ENCODE measurements at regions not wholly inside any gene's neighbourhood (a gene's known extent, or its start where the extent isn't known, plus 50 kb on each side); places are given as distances from the start of the nearest gene placed in this dataset.

DNA sequence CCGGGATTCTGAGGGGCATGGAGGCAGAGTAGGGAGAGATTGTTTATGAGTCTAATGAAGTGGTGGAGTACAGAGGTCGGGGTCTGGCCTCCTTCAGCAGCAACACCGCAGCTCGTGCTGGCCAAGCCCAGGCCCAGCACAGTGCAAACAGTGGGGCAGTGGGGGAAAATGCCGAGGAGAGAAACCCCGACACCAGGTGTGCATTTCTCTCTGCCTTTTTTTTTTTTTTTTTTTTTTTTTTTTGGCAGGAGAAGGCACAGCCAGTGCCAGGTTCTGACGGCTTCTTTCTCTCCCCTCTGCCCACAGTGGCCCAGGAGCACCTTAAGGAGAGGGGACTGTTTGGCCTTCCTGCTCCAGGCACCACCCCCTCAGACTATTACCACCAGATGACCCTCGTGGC, 219.3 kb downstream of the GLI2 start:
- TF ChIP-seq, protein P1, sequence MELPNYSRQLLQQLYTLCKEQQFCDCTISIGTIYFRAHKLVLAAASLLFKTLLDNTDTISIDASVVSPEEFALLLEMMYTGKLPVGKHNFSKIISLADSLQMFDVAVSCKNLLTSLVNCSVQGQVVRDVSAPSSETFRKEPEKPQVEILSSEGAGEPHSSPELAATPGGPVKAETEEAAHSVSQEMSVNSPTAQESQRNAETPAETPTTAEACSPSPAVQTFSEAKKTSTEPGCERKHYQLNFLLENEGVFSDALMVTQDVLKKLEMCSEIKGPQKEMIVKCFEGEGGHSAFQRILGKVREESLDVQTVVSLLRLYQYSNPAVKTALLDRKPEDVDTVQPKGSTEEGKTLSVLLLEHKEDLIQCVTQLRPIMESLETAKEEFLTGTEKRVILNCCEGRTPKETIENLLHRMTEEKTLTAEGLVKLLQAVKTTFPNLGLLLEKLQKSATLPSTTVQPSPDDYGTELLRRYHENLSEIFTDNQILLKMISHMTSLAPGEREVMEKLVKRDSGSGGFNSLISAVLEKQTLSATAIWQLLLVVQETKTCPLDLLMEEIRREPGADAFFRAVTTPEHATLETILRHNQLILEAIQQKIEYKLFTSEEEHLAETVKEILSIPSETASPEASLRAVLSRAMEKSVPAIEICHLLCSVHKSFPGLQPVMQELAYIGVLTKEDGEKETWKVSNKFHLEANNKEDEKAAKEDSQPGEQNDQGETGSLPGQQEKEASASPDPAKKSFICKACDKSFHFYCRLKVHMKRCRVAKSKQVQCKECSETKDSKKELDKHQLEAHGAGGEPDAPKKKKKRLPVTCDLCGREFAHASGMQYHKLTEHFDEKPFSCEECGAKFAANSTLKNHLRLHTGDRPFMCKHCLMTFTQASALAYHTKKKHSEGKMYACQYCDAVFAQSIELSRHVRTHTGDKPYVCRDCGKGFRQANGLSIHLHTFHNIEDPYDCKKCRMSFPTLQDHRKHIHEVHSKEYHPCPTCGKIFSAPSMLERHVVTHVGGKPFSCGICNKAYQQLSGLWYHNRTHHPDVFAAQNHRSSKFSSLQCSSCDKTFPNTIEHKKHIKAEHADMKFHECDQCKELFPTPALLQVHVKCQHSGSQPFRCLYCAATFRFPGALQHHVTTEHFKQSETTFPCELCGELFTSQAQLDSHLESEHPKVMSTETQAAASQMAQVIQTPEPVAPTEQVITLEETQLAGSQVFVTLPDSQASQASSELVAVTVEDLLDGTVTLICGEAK (IDR thresholded peaks at IDR 0.05; ENCODE audit: borderline replicate concordance), result no peak
- TF ChIP-seq, protein P2, sequence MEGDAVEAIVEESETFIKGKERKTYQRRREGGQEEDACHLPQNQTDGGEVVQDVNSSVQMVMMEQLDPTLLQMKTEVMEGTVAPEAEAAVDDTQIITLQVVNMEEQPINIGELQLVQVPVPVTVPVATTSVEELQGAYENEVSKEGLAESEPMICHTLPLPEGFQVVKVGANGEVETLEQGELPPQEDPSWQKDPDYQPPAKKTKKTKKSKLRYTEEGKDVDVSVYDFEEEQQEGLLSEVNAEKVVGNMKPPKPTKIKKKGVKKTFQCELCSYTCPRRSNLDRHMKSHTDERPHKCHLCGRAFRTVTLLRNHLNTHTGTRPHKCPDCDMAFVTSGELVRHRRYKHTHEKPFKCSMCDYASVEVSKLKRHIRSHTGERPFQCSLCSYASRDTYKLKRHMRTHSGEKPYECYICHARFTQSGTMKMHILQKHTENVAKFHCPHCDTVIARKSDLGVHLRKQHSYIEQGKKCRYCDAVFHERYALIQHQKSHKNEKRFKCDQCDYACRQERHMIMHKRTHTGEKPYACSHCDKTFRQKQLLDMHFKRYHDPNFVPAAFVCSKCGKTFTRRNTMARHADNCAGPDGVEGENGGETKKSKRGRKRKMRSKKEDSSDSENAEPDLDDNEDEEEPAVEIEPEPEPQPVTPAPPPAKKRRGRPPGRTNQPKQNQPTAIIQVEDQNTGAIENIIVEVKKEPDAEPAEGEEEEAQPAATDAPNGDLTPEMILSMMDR (IDR thresholded peaks at IDR 0.05 in 2 of 3, conservative IDR thresholded peaks at IDR 0.05 in 1 of 3; ENCODE audit: control insufficient read depth in 2 of 3, extremely low read depth in 1 of 3, insufficient read depth in 1 of 3, low read depth in 3 of 3, low read length in 3 of 3), result no peak
- no peak for TF ChIP-seq FOXM1 (IDR thresholded peaks at IDR 0.05; ENCODE audit: low read depth, low read length)
- TF ChIP-seq RELA (IDR thresholded peaks at IDR 0.05; ENCODE audit: borderline replicate concordance, partially characterized antibody), result no peak
- TF ChIP-seq EP300 (IDR thresholded peaks at IDR 0.05; ENCODE audit: borderline replicate concordance in 1 of 2, control insufficient read depth in 1 of 2, low read depth in 2 of 2, low read length in 2 of 2), result no peak
- TF ChIP-seq POLR2AphosphoS2 (IDR thresholded peaks at IDR 0.05; ENCODE audit: low read depth, low read length), result no peak
- TF ChIP-seq SP1 (IDR thresholded peaks at IDR 0.05; ENCODE audit: low read depth, low read length), result no peak
- no peak for TF ChIP-seq ZBED1 (IDR thresholded peaks at IDR 0.05; ENCODE audit: borderline replicate concordance)
- no peak for TF ChIP-seq EGR1 (IDR thresholded peaks at IDR 0.05; ENCODE audit: borderline replicate concordance in 1 of 2, low read depth in 2 of 2, low read length in 2 of 2)
- TF ChIP-seq BACH1 (IDR thresholded peaks at IDR 0.05; ENCODE audit: borderline replicate concordance), result no peak
- no peak for TF ChIP-seq SPI1 (IDR thresholded peaks at IDR 0.05; ENCODE audit: borderline replicate concordance, insufficient read depth, low read depth, low read length)
- TF ChIP-seq YY1 (IDR thresholded peaks at IDR 0.05; ENCODE audit: low read depth, low read length), result no peak
